Suprapubic skin (tissue), 4 donors: ENCODE measurements at regions not wholly inside any gene's neighbourhood (a gene's known extent, or its start where the extent isn't known, plus 50 kb on each side); places are given as distances from the start of the nearest gene placed in this dataset.

Source experiments
- DNase-seq, 2 donors: peaks; one replicate each; pipeline ENCODE4 v3.0.0-alpha.2; 2019; ENCODE audit warnings: low spot score in 2 of 2
- H3K27ac ChIP-seq: fragments of 200-600 bp; sonication (generic); one replicate; pipeline ENCODE4 v1.5.1; 2019
- H3K27me3 ChIP-seq: fragments of 200-600 bp; sonication (generic); one replicate; pipeline ENCODE4 v1.5.1; 2019
- H3K36me3 ChIP-seq: fragments of 200-600 bp; sonication (generic); one replicate; pipeline ENCODE4 v1.5.1; 2019
- H3K4me1 ChIP-seq: fragments of 200-600 bp; sonication (generic); one replicate; pipeline ENCODE4 v1.5.1; 2019
- H3K4me3 ChIP-seq: fragments of 200-600 bp; sonication (generic); one replicate; pipeline ENCODE4 v1.5.1; 2019; ENCODE audit warnings: mild to moderate bottlenecking
- H3K9me3 ChIP-seq: fragments of 200-600 bp; sonication (generic); one replicate; pipeline ENCODE4 v1.5.1; 2019
- EP300 ChIP-seq: sonication (generic); formaldehyde crosslinking; IDR thresholded peaks from one replicate; pipeline ENCODE4 v1.6.1; 2017; ENCODE audit warnings: antibody characterized with exemption
- POLR2A ChIP-seq, 2 donors: fragments of 450-650 bp; IDR thresholded peaks; one replicate each; pipeline ENCODE4 v1.6.1; 2017; ENCODE audit warnings: antibody characterized with exemption in 2 of 2, mild to moderate bottlenecking in 2 of 2, moderate library complexity in 2 of 2
- POLR2AphosphoS5 ChIP-seq, 3 donors: sonication (generic); formaldehyde crosslinking; IDR thresholded peaks; one replicate each; pipeline ENCODE4 v1.6.1; 2017; ENCODE audit warnings: antibody characterized with exemption in 3 of 3
- WGBS: methylation state at CpG from one replicate; pipeline ENCODE4 v1.1.5; 2018; 5-methylcytosine and 5-hydroxymethylcytosine counted together
- TF ChIP-seq, protein P1 (sequence below), 2 donors: fragments of 200-600 bp in 1 of 2; fragments of 450-650 bp in 1 of 2; sonication (generic) in 1 of 2; IDR thresholded peaks; one replicate each; pipeline ENCODE4 v1.5.1; 2016 to 2019; ENCODE audit warnings: antibody characterized with exemption in 2 of 2, mild to moderate bottlenecking in 1 of 2, moderate library complexity in 1 of 2

DNA sequence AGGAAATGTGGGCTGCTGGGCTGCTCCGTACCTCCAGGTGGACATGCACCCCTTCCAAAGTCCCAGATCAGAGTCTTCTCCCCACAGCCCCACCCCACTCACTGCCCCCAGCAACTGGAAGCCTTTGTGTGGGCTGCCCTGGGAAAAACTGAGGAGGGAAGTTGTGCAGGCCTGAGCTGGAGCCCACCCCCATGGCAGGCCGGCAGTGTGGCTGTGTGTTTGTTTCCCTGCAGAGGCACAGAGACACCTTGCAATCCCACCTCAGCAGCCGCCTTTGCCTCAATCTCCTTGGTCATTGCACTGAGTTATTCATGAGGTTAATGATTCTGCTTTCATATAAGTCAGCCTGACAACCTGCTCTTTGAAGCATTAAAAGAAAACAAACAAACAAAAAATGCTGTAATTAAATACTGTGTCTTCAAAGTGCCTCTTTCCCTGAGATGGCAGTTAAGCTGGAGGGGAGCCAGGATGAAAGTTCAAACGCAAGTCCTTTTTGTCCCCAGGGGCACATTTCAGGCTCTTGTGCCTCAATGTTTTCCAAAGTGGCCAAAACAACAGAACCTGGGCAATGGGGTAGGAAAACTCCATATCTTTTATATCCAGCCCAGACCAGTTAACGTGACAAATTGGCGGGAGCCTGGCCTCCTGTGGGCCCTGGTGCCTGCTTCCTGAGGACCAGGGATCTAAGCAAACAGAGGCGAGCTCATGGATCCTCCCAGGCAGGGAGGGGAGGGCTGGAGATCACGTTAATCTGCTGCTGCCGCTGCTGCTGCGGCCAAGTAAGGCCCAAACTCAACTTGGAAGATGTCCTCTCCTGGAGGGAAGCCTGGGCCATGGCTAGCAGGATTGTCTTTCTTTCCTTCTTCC lies 51.9 kb upstream of the TSPAN11 start:
- whole genome bisulfite sequencing, result 56% methylated on average over 10 of the region's 10 CpGs
- no peak for TF ChIP-seq POLR2A (IDR thresholded peaks at IDR 0.05)
- no peak for TF ChIP-seq EP300
- TF ChIP-seq POLR2AphosphoS5 (IDR thresholded peaks at IDR 0.05), result no peak
- no peak for DNase-seq
- Histone ChIP-seq H3K4me1 (peaks cover 10% of the 10 kb centered on the region), H3K36me3 (no peaks in the 10 kb centered on the region), H3K9me3 (no peaks in the 10 kb centered on the region), H3K27ac (no peak overlapping the region), H3K27me3 (no peaks in the 10 kb centered on the region), H3K4me3 (no peak overlapping the region)

- peaks cover 7% of the 10 kb centered on the region for H3K9me3 ChIP-seq
- WGBS, result 72% methylated on average over 7 of the region's 7 CpGs
- TF ChIP-seq POLR2AphosphoS5 (IDR thresholded peaks at IDR 0.05) (no peak), POLR2A (IDR thresholded peaks at IDR 0.05) (no peak), EP300 (no peak)
- TF ChIP-seq, protein P1, sequence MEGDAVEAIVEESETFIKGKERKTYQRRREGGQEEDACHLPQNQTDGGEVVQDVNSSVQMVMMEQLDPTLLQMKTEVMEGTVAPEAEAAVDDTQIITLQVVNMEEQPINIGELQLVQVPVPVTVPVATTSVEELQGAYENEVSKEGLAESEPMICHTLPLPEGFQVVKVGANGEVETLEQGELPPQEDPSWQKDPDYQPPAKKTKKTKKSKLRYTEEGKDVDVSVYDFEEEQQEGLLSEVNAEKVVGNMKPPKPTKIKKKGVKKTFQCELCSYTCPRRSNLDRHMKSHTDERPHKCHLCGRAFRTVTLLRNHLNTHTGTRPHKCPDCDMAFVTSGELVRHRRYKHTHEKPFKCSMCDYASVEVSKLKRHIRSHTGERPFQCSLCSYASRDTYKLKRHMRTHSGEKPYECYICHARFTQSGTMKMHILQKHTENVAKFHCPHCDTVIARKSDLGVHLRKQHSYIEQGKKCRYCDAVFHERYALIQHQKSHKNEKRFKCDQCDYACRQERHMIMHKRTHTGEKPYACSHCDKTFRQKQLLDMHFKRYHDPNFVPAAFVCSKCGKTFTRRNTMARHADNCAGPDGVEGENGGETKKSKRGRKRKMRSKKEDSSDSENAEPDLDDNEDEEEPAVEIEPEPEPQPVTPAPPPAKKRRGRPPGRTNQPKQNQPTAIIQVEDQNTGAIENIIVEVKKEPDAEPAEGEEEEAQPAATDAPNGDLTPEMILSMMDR (IDR thresholded peaks at IDR 0.05), result no peak
- no peak for DNase-seq
- H3K27ac ChIP-seq, result no peak overlapping the region
- no peak overlapping the region for H3K4me3 ChIP-seq
- H3K27me3 ChIP-seq, result no peaks in the 10 kb centered on the region
- H3K4me1 ChIP-seq, result peaks cover 7% of the 10 kb centered on the region
- no peaks in the 10 kb centered on the region for H3K36me3 ChIP-seq
These were observed 55.9 kb upstream of the TSPAN11 start for GRCh38 chr12:30870491-30871265.

- no peaks in the 10 kb centered on the region for H3K36me3 ChIP-seq
- H3K4me3 ChIP-seq, result no peak overlapping the region
- DNase-seq, result no peak
- no peaks in the 10 kb centered on the region for H3K4me1 ChIP-seq
- TF ChIP-seq, protein P1 (IDR thresholded peaks at IDR 0.05), result no peak
- TF ChIP-seq POLR2A (IDR thresholded peaks at IDR 0.05) (no peak), POLR2AphosphoS5 (IDR thresholded peaks at IDR 0.05) (no peak), EP300 (no peak)
- H3K27me3 ChIP-seq, result no peaks in the 10 kb centered on the region
- H3K9me3 ChIP-seq, result peaks cover 7% of the 10 kb centered on the region
- H3K27ac ChIP-seq, result no peak overlapping the region
These were observed 59.1 kb upstream of the TSPAN11 start for GRCh38 chr12:30867415-30867814.

- Histone ChIP-seq H3K4me1 (no peaks in the 10 kb centered on the region), H3K4me3 (no peak overlapping the region), H3K9me3 (peaks cover 7% of the 10 kb centered on the region), H3K36me3 (no peaks in the 10 kb centered on the region), H3K27ac (no peak overlapping the region), H3K27me3 (no peaks in the 10 kb centered on the region)
- no peak for TF ChIP-seq POLR2AphosphoS5 (IDR thresholded peaks at IDR 0.05)
- TF ChIP-seq, protein P1 (IDR thresholded peaks at IDR 0.05), result no peak
- TF ChIP-seq EP300, result no peak
- no peak for TF ChIP-seq POLR2A (IDR thresholded peaks at IDR 0.05)
- DNase-seq, result no peak
- WGBS, result 96% methylated on average over 1 of the region's 1 CpG
These were observed 60.3 kb upstream of the TSPAN11 start for GRCh38 chr12:30866256-30866655.

DNA sequence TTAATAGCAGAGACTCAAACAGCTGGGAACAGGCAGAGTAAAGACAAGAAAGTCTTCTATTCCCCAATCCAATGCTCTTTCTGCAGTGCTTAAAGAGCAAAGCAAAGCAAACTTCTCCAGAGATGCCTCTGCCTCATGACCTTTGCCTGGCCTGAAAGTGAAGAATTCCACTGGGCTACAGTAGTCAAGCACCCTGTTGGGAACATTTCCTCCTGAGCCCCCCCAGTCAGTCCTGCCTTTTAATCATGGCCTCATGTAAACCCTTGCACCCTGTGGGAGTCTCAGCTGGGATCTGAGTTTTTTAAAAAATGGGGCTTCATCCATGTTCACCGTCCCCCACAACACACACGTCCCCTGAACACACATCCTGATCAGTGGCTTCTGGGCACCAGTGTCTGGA lies 62.7 kb upstream of the TSPAN11 start:
- Histone ChIP-seq H3K4me1 (no peaks in the 10 kb centered on the region), H3K27me3 (no peaks in the 10 kb centered on the region), H3K4me3 (no peak overlapping the region), H3K9me3 (peaks cover 7% of the 10 kb centered on the region), H3K36me3 (no peaks in the 10 kb centered on the region), H3K27ac (no peak overlapping the region)
- 80% methylated on average over 2 of the region's 2 CpGs for WGBS
- TF ChIP-seq POLR2A (IDR thresholded peaks at IDR 0.05) (no peak), POLR2AphosphoS5 (IDR thresholded peaks at IDR 0.05) (no peak), EP300 (no peak)
- TF ChIP-seq, protein P1 (IDR thresholded peaks at IDR 0.05), result no peak
- no peak for DNase-seq
